HepG2 (cell line): ENCODE measurements at regions not wholly inside any gene's neighbourhood (a gene's known extent, or its start where the extent isn't known, plus 50 kb on each side); places are given as distances from the start of the nearest gene placed in this dataset.
A peak's percentile ranks its signal among the peaks of the same experiment; 100 is the strongest.

ENCODE experiments used
- CHD2 ChIP-seq: IDR thresholded peaks from 2 replicates; pipeline ENCODE4 v1.6.1; 2011; ENCODE audit warnings: low read depth, low read length, improper control_type of control experiment
- EHMT2 ChIP-seq: fragments of 200-600 bp; sonication (generic); IDR thresholded peaks from 2 replicates; pipeline ENCODE4 v1.7.0; 2017; ENCODE audit warnings: antibody characterized with exemption, low read depth, low read length, borderline replicate concordance
- ELF1 ChIP-seq: sonication (generic); formaldehyde crosslinking; IDR thresholded peaks from 2 replicates; pipeline ENCODE4 v1.4.0; 2020; ENCODE audit warnings: missing genetic modification reagents
- FOSL2 ChIP-seq: sonication (generic); formaldehyde crosslinking; IDR thresholded peaks from 2 replicates; pipeline ENCODE4 v1.4.0; 2020; ENCODE audit warnings: missing genetic modification reagents
- FOXP4 ChIP-seq: sonication (generic); formaldehyde crosslinking; IDR thresholded peaks from 2 replicates; pipeline ENCODE4 v1.4.0; 2020; ENCODE audit warnings: missing genetic modification reagents
- HDAC1 ChIP-seq: sonication (generic); formaldehyde crosslinking; IDR thresholded peaks from 2 replicates; pipeline ENCODE4 v1.5.1; 2020; ENCODE audit warnings: mild to moderate bottlenecking, missing genetic modification reagents
- HDAC2 ChIP-seq: sonication (generic); formaldehyde crosslinking; IDR thresholded peaks from 2 replicates; pipeline ENCODE4 v1.4.0; 2020; ENCODE audit warnings: missing genetic modification reagents
- HOXD1 ChIP-seq: sonication (generic); formaldehyde crosslinking; IDR thresholded peaks from 2 replicates; pipeline ENCODE4 v1.5.0; 2020; ENCODE audit warnings: missing genetic modification reagents
- KLF16 ChIP-seq, 2 experiments: sonication (generic) in 1 of 2; formaldehyde crosslinking in 1 of 2; IDR thresholded peaks; 2 replicates each; pipeline versions ENCODE4 v1.6.1 to v1.8.0; 2016 to 2023; ENCODE audit warnings: missing genetic modification reagents in 2 of 2, missing compliant biosample characterization in 1 of 2
- PCBP1 ChIP-seq: fragments of 200-400 bp; formaldehyde crosslinking; IDR thresholded peaks from 2 replicates; pipeline ENCODE4 v1.6.1; 2017; ENCODE audit warnings: mild to moderate bottlenecking, low read depth, low read length, borderline replicate concordance
- RXRB ChIP-seq: IDR thresholded peaks from 2 replicates; pipeline ENCODE4 v1.6.1; 2016; ENCODE audit warnings: borderline replicate concordance, missing genetic modification reagents, missing compliant biosample characterization
- SAP130 ChIP-seq: IDR thresholded peaks from 2 replicates; pipeline ENCODE4 v1.6.1; 2016; ENCODE audit warnings: low read depth
- SIN3A ChIP-seq: IDR thresholded peaks from 2 replicates; pipeline ENCODE4 v1.6.1; 2011; ENCODE audit warnings: low read depth, mild to moderate bottlenecking, control low read depth, low read length, borderline replicate concordance
- SOX6 ChIP-seq, 2 experiments: fragments of 450-650 bp in 1 of 2; sonication (generic) in 1 of 2; formaldehyde crosslinking in 1 of 2; IDR thresholded peaks; 2 replicates each; pipeline versions ENCODE4 v1.4.0 to v1.6.1; 2017 to 2020; ENCODE audit warnings: antibody characterized with exemption in 1 of 2, mild to moderate bottlenecking in 1 of 2, missing genetic modification reagents in 1 of 2
- TBP ChIP-seq: sonication (generic); formaldehyde crosslinking; IDR thresholded peaks from 2 replicates; pipeline ENCODE4 v1.5.0; 2020; ENCODE audit warnings: missing genetic modification reagents
- TSC22D2 ChIP-seq: sonication (generic); formaldehyde crosslinking; IDR thresholded peaks from 2 replicates; pipeline ENCODE4 v1.5.1; 2020; ENCODE audit warnings: missing genetic modification reagents, mild to moderate bottlenecking, borderline replicate concordance
- ZBTB33 ChIP-seq: sonication (generic); formaldehyde crosslinking; IDR thresholded peaks from 2 replicates; pipeline ENCODE4 v1.4.0; 2020; ENCODE audit warnings: missing genetic modification reagents
- ZEB1 ChIP-seq: IDR thresholded peaks from 2 replicates; pipeline ENCODE4 v1.6.1; 2012; ENCODE audit warnings: mild to moderate bottlenecking, low read depth, inconsistent platforms; ENCODE audit not compliant: insufficient replicate concordance
- ZNF143 ChIP-seq: sonication (generic); formaldehyde crosslinking; IDR thresholded peaks from 2 replicates; pipeline ENCODE4 v1.4.0; 2020; ENCODE audit warnings: missing genetic modification reagents
- ZNF512B ChIP-seq: sonication (generic); formaldehyde crosslinking; IDR thresholded peaks from 2 replicates; pipeline ENCODE4 v1.5.1; 2020; ENCODE audit warnings: missing genetic modification reagents, mild to moderate bottlenecking, borderline replicate concordance
- ZNF530 ChIP-seq: sonication (generic); formaldehyde crosslinking; IDR thresholded peaks from 2 replicates; pipeline ENCODE4 v1.5.0; 2020; ENCODE audit warnings: low read depth, mild to moderate bottlenecking, missing genetic modification reagents
- ZSCAN20 ChIP-seq: sonication (generic); formaldehyde crosslinking; IDR thresholded peaks from 2 replicates; pipeline ENCODE4 v1.4.0; 2020; ENCODE audit warnings: missing genetic modification reagents, mild to moderate bottlenecking, borderline replicate concordance

GRCh38 chr6:168196385-168196860, 117.4 kb upstream of the FRMD1 start (continued):
- TF ChIP-seq TBP (CRISPR knock-in tag): no peak
- TF ChIP-seq FOSL2: peak; percentile 38
- 0 out of 2 replicates have a peak, but pooled peaks have one; percentile 21 for TF ChIP-seq ELF1 (CRISPR knock-in tag)
- 0 out of 2 replicates have a peak, but pooled peaks have one; percentile 48 for TF ChIP-seq ZBTB33 (CRISPR knock-in tag)
- peak; percentile 54 for TF ChIP-seq FOXP4 (CRISPR knock-in tag)
- TF ChIP-seq HDAC2 (CRISPR knock-in tag): peak; percentile 84
- TF ChIP-seq ZNF512B (CRISPR knock-in tag): no peak
- TF ChIP-seq SIN3A: no peak
- TF ChIP-seq EHMT2: no peak
- TF ChIP-seq TSC22D2 (CRISPR knock-in tag): no peak
- TF ChIP-seq HDAC1: peak; percentile 49; the same call in 1 of the 2 replicates
- no peak for TF ChIP-seq CHD2
- TF ChIP-seq ZNF143 (CRISPR knock-in tag): no peak
- TF ChIP-seq SAP130 (CRISPR knock-in tag): 0 out of 2 replicates have a peak, but pooled peaks have one; percentile 43
- TF ChIP-seq HOXD1 (CRISPR knock-in tag): no peak
- TF ChIP-seq RXRB (CRISPR knock-in tag): 0 out of 2 replicates have a peak, but pooled peaks have one; percentile 26
- no peak for TF ChIP-seq ZSCAN20
- peak; percentile 68 for TF ChIP-seq ZEB1
- no peak for TF ChIP-seq ZNF530 (CRISPR knock-in tag)
- TF ChIP-seq SOX6 (IDR thresholded peaks at IDR 0.05): no peak
- peak; percentile 72 for TF ChIP-seq SOX6 (CRISPR knock-in tag; IDR thresholded peaks at IDR 0.05)
- no peak for TF ChIP-seq KLF16 (CRISPR knock-in tag; IDR thresholded peaks at IDR 0.05)
- TF ChIP-seq PCBP1: no peak
